CD14-positive monocyte (primary cell): ENCODE measurements at regions not wholly inside any gene's neighbourhood (a gene's known extent, or its start where the extent isn't known, plus 50 kb on each side); places are given as distances from the start of the nearest gene placed in this dataset.

Experiments used
- DNase-seq, 3 donors: peaks; one replicate each; pipeline ENCODE4 v3.0.0-alpha.2; 2011 to 2022
- H2AFZ ChIP-seq: 2 replicates; pipeline ENCODE4 v1.6.0; 2012; ENCODE audit warnings: mild to moderate bottlenecking, low read depth, low read length, inconsistent platforms; ENCODE audit not compliant: insufficient read depth, poor library complexity, severe bottlenecking
- H3K27ac ChIP-seq, 2 donors: 1 replicate in 1 of 2; 2 replicates in 1 of 2; pipeline ENCODE4 v1.5.1; 2012 to 2013; ENCODE audit warnings: low read length in 2 of 2, control low read depth in 1 of 2, inconsistent platforms in 1 of 2, low read depth in 1 of 2, mild to moderate bottlenecking in 1 of 2
- H3K27me3 ChIP-seq, 2 donors: one replicate each; pipeline versions ENCODE4 v1.6.0 to v1.6.1; 2011 to 2013; ENCODE audit warnings: low read length in 2 of 2; ENCODE audit not compliant: control insufficient read depth in 2 of 2, insufficient read depth in 2 of 2
- H3K36me3 ChIP-seq, 2 donors: replicated peaks in 1 of 2; 1 replicate in 1 of 2; 2 replicates in 1 of 2; pipeline versions ENCODE4 v1.5.1 to v1.6.1; 2012 to 2013; ENCODE audit warnings: low read length in 2 of 2, control low read depth in 1 of 2, inconsistent platforms in 1 of 2, mild to moderate bottlenecking in 1 of 2; ENCODE audit not compliant: insufficient read depth in 2 of 2, control insufficient read depth in 1 of 2
- H3K4me1 ChIP-seq, 2 donors: 1 replicate in 1 of 2; 2 replicates in 1 of 2; pipeline versions ENCODE4 v1.5.1 to v1.6.1; 2012 to 2013; ENCODE audit warnings: low read length in 2 of 2, control low read depth in 1 of 2, inconsistent platforms in 1 of 2, mild to moderate bottlenecking in 1 of 2, moderate library complexity in 1 of 2; ENCODE audit not compliant: insufficient read depth in 2 of 2, control insufficient read depth in 1 of 2
- H3K4me2 ChIP-seq: replicated peaks from 2 replicates; pipeline ENCODE3; 2012; ENCODE audit warnings: low read length, moderate library complexity, mild to moderate bottlenecking; ENCODE audit not compliant: poor library complexity, severe bottlenecking; ENCODE audit errors: extremely low read depth
- H3K4me3 ChIP-seq, 3 experiments: fragments of 200-600 bp in 1 of 3; sonication (generic) in 1 of 3; replicated peaks in 1 of 3; 1 replicate in 2 of 3; 2 replicates in 1 of 3; pipeline ENCODE4 v1.5.1; 2011 to 2013; ENCODE audit warnings: low read length in 3 of 3, mild to moderate bottlenecking in 3 of 3, control low read depth in 2 of 3, low read depth in 2 of 3, inconsistent platforms in 1 of 3, moderate library complexity in 1 of 3
- H3K79me2 ChIP-seq: 2 replicates; pipeline ENCODE4 v1.6.0; 2012; ENCODE audit warnings: mild to moderate bottlenecking, control low read depth, inconsistent platforms, low read length, moderate library complexity; ENCODE audit not compliant: insufficient read depth
- H3K9ac ChIP-seq: 2 replicates; pipeline ENCODE4 v1.6.0; 2017; ENCODE audit warnings: low read length, mild to moderate bottlenecking; ENCODE audit not compliant: insufficient read depth, poor library complexity, severe bottlenecking
- H3K9me3 ChIP-seq, 2 donors: replicated peaks in 1 of 2; 1 replicate in 1 of 2; 2 replicates in 1 of 2; pipeline versions ENCODE4 v1.5.1 to v1.6.1; 2012 to 2013; ENCODE audit warnings: low read length in 2 of 2, control low read depth in 1 of 2; ENCODE audit not compliant: control insufficient read depth in 1 of 2, insufficient read depth in 1 of 2
- H4K20me1 ChIP-seq: 2 replicates; pipeline ENCODE4 v1.6.0; 2012; ENCODE audit warnings: mild to moderate bottlenecking, low read length, control low read depth, moderate library complexity; ENCODE audit not compliant: insufficient read depth
- H3K27ac Mint-ChIP-seq, 7 donors: one replicate each; pipeline ENCODE4 v1.8.0; 2020; ENCODE audit warnings: mild to moderate bottlenecking in 7 of 7, mixed read lengths in 7 of 7, moderate library complexity in 6 of 7, inconsistent platforms in 2 of 7
- H3K27me3 Mint-ChIP-seq, 3 donors: one replicate each; pipeline ENCODE4 v1.8.0; 2021 to 2022; ENCODE audit warnings: low read depth in 3 of 3, mild to moderate bottlenecking in 3 of 3, mixed read lengths in 3 of 3, moderate library complexity in 3 of 3, inconsistent platforms in 1 of 3
- H3K36me3 Mint-ChIP-seq, 2 donors: one replicate each; pipeline ENCODE4 v1.8.0; 2020; ENCODE audit warnings: mixed read lengths in 2 of 2, inconsistent platforms in 1 of 2, mild to moderate bottlenecking in 1 of 2
- H3K4me1 Mint-ChIP-seq: one replicate; pipeline ENCODE4 v1.8.0; 2020; ENCODE audit warnings: mild to moderate bottlenecking, mixed read lengths
- H3K4me3 Mint-ChIP-seq, 2 donors: one replicate each; pipeline ENCODE4 v1.8.0; 2020; ENCODE audit warnings: mild to moderate bottlenecking in 2 of 2, mixed read lengths in 2 of 2, moderate library complexity in 1 of 2
- H3K9me3 Mint-ChIP-seq, 7 donors: one replicate each; pipeline ENCODE4 v1.8.0; 2020 to 2022; ENCODE audit warnings: mixed read lengths in 7 of 7, mild to moderate bottlenecking in 6 of 7, moderate library complexity in 6 of 7, inconsistent platforms in 2 of 7
- CTCF ChIP-seq: fragments of 200-600 bp; IDR thresholded peaks from one replicate; pipeline ENCODE4 v1.8.0; 2022; ENCODE audit warnings: antibody characterized with exemption, mild to moderate bottlenecking
- WGBS: methylation state at CpG from one replicate; pipeline ENCODE4 v1.1.5; 2013; ENCODE audit warnings: missing lambda C conversion rate; ENCODE audit not compliant: insufficient coverage; 5-methylcytosine and 5-hydroxymethylcytosine counted together
- intact Hi-C, 2 donors: fragments of 100-400 bp; cut with micrococcal nuclease; formaldehyde crosslinking; loops; one replicate each; pipeline versions ENCODE4 v1.15.0 to v1.15.1; 2023

- peaks cover 0 to 10% (median 7%) of the 10 kb centered on the region in 7 donors for H3K9me3 Mint-ChIP-seq
- no peak overlapping the region for H3K27ac Mint-ChIP-seq
- no peaks in the 10 kb centered on the region for H3K36me3 Mint-ChIP-seq
- WGBS = 90% methylated on average over 1 of the region's 2 CpGs
- H3K4me1 ChIP-seq = no peaks in the 10 kb centered on the region
- peaks cover 15 to 20% (median 16%) of the 10 kb centered on the region in 3 donors for H3K27me3 Mint-ChIP-seq
- H3K4me3 Mint-ChIP-seq = no peak overlapping the region
- intact Hi-C loops = no loop called here
- H2AFZ ChIP-seq = no peak overlapping the region
- H3K4me2 ChIP-seq = no peak overlapping the region
- no peaks in the 10 kb centered on the region for H3K36me3 ChIP-seq
- TF ChIP-seq CTCF = no peak
- no peak for DNase-seq
- no peaks in the 10 kb centered on the region for H3K27me3 ChIP-seq
- H3K4me3 ChIP-seq = no peak overlapping the region
- no peaks in the 10 kb centered on the region for H3K4me1 Mint-ChIP-seq
- H3K27ac ChIP-seq = no peak overlapping the region
- H3K9me3 ChIP-seq = peaks cover 0 to 6% of the 10 kb centered on the region in 2 donors
- no peaks in the 10 kb centered on the region for H4K20me1 ChIP-seq
- no peaks in the 10 kb centered on the region for H3K79me2 ChIP-seq
- H3K9ac ChIP-seq = no peak overlapping the region
Observed at GRCh38 chr17:5784791-5785190, 200.5 kb upstream of the NLRP1 start.

- no peak overlapping the region for H3K27ac ChIP-seq
- Mint-ChIP-seq H3K4me1 (no peaks in the 10 kb centered on the region), H3K27ac (no peak overlapping the region), H3K36me3 (no peaks in the 10 kb centered on the region), H3K9me3 (peaks cover 0 to 14% (median 7%) of the 10 kb centered on the region in 7 donors), H3K4me3 (no peak overlapping the region), H3K27me3 (peaks cover 14 to 20% (median 15%) of the 10 kb centered on the region in 3 donors)
- H3K4me2 ChIP-seq = no peak overlapping the region
- H3K4me3 ChIP-seq = no peak overlapping the region
- H3K36me3 ChIP-seq = no peaks in the 10 kb centered on the region
- no peaks in the 10 kb centered on the region for H4K20me1 ChIP-seq
- no peak overlapping the region for H3K9ac ChIP-seq
- H3K9me3 ChIP-seq = peaks cover 0 to 6% of the 10 kb centered on the region in 2 donors
- no peaks in the 10 kb centered on the region for H3K4me1 ChIP-seq
- H3K79me2 ChIP-seq = no peaks in the 10 kb centered on the region
- WGBS = 5% methylated on average over 2 of the region's 4 CpGs
- DNase-seq = no peak
- no peak overlapping the region for H2AFZ ChIP-seq
- intact Hi-C loops = no loop called here
- H3K27me3 ChIP-seq = no peaks in the 10 kb centered on the region
- no peak for TF ChIP-seq CTCF
Observed at GRCh38 chr17:5785338-5785737, 201.0 kb upstream of the NLRP1 start.
